Glutamatergic neuron (in vitro differentiated cells): ENCODE measurements at regions not wholly inside any gene's neighbourhood (a gene's known extent, or its start where the extent isn't known, plus 50 kb on each side); places are given as distances from the start of the nearest gene placed in this dataset.

Experiments
- DNase-seq: peaks from one replicate; pipeline ENCODE4 v3.0.0; 2022
- H3K27ac Mint-ChIP-seq: one replicate; pipeline ENCODE4 v1.8.0; 2020; ENCODE audit warnings: mild to moderate bottlenecking, mixed read lengths, inconsistent platforms; ENCODE audit not compliant: unreplicated experiment
- H3K27me3 Mint-ChIP-seq: one replicate; pipeline ENCODE4 v1.8.0; 2020; ENCODE audit warnings: mild to moderate bottlenecking, moderate library complexity, mixed read lengths, inconsistent platforms; ENCODE audit not compliant: unreplicated experiment
- H3K36me3 Mint-ChIP-seq: one replicate; pipeline ENCODE4 v1.8.0; 2020; ENCODE audit warnings: mild to moderate bottlenecking, mixed read lengths, inconsistent platforms; ENCODE audit not compliant: unreplicated experiment
- H3K4me1 Mint-ChIP-seq: one replicate; pipeline ENCODE4 v1.8.0; 2020; ENCODE audit warnings: mild to moderate bottlenecking, low read depth, mixed read lengths, inconsistent platforms; ENCODE audit not compliant: unreplicated experiment
- H3K4me3 Mint-ChIP-seq: one replicate; pipeline ENCODE4 v1.8.0; 2020; ENCODE audit warnings: mild to moderate bottlenecking, mixed read lengths, inconsistent platforms; ENCODE audit not compliant: unreplicated experiment
- H3K9me3 Mint-ChIP-seq: one replicate; pipeline ENCODE4 v1.8.0; 2020; ENCODE audit warnings: mild to moderate bottlenecking, moderate library complexity, mixed read lengths, inconsistent platforms; ENCODE audit not compliant: unreplicated experiment
- TF ChIP-seq, protein P1 (sequence below): fragments of 200-600 bp; sonication (generic); IDR thresholded peaks from one replicate; pipeline ENCODE4 v1.5.0; 2021; ENCODE audit not compliant: partially characterized antibody, unreplicated experiment

DNA sequence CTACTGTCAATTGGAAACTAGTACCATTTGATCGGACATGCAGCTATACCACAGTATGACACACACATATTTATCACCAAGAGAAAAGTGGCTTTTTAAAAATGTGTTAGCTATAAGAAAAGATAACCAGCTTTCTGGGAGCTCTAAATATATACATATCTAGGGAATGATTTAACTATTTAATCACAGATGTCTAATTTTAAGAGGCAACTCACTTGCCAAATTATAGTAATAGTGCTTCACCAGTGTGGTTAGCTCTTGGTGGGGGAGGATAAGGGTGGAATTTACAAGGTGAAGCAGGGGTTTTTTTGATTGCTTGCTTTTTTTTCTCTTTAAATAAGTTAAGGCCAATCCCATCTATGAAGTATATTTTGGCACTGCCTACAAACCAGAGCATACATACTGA is 547.7 kb upstream of the DIPK2B start:
- H3K4me1 Mint-ChIP-seq = no peaks in the 10 kb centered on the region
- H3K27ac Mint-ChIP-seq = no peak overlapping the region
- H3K4me3 Mint-ChIP-seq = no peak overlapping the region
- peaks cover 3% of the 10 kb centered on the region for H3K27me3 Mint-ChIP-seq
- no peaks in the 10 kb centered on the region for H3K9me3 Mint-ChIP-seq
- DNase-seq = no peak
- H3K36me3 Mint-ChIP-seq = no peaks in the 10 kb centered on the region
- TF ChIP-seq, protein P1, sequence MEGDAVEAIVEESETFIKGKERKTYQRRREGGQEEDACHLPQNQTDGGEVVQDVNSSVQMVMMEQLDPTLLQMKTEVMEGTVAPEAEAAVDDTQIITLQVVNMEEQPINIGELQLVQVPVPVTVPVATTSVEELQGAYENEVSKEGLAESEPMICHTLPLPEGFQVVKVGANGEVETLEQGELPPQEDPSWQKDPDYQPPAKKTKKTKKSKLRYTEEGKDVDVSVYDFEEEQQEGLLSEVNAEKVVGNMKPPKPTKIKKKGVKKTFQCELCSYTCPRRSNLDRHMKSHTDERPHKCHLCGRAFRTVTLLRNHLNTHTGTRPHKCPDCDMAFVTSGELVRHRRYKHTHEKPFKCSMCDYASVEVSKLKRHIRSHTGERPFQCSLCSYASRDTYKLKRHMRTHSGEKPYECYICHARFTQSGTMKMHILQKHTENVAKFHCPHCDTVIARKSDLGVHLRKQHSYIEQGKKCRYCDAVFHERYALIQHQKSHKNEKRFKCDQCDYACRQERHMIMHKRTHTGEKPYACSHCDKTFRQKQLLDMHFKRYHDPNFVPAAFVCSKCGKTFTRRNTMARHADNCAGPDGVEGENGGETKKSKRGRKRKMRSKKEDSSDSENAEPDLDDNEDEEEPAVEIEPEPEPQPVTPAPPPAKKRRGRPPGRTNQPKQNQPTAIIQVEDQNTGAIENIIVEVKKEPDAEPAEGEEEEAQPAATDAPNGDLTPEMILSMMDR = no peak

DNA sequence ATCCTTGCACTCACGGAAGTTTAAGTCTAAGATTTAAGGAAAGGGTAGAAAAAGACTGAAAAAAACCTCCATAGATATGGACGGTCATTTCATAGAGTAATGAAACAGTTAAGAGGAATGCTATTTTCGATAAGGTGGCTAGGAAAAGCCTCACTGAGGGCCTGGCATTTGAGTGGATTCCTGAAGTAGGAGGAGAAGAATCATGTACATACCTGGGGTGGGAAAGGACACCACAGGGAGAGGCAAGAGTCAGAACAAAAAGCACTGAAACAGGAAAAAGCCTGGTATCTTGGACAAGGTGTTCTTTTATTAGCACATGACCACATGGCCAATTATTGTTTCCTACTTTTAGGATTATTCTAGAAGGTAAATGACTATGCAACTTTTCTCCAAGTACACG is 547.2 kb upstream of the DIPK2B start:
- Mint-ChIP-seq H3K27ac (no peak overlapping the region), H3K27me3 (peaks cover 3% of the 10 kb centered on the region), H3K4me3 (no peak overlapping the region), H3K9me3 (no peaks in the 10 kb centered on the region), H3K4me1 (no peaks in the 10 kb centered on the region), H3K36me3 (no peaks in the 10 kb centered on the region)
- no peak for DNase-seq
- TF ChIP-seq, protein P1 = no peak

DNA sequence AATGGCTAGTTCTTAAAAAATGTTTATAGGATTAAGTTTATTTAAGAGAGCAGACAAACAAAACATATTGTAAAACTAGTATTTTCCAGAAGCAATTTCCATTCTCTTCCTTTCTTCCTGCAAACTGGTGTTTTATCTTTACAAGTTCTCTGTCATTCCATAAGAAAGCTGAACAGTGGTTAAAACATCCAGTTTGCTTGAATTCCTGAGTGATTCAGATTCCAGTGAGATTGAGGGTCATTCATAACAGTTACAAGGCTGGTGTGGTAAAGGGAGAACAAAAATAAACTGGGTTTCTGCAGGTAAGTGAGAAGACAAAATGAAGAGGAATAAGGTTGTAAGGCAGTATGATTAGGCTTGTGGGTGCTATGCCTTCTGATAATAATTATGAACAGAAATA is 544.8 kb upstream of the DIPK2B start:
- no peak overlapping the region for H3K27ac Mint-ChIP-seq
- H3K36me3 Mint-ChIP-seq = no peaks in the 10 kb centered on the region
- H3K27me3 Mint-ChIP-seq = peaks cover 3% of the 10 kb centered on the region
- no peaks in the 10 kb centered on the region for H3K4me1 Mint-ChIP-seq
- no peak for DNase-seq
- TF ChIP-seq, protein P1 = no peak
- no peaks in the 10 kb centered on the region for H3K9me3 Mint-ChIP-seq
- no peak overlapping the region for H3K4me3 Mint-ChIP-seq

DNA sequence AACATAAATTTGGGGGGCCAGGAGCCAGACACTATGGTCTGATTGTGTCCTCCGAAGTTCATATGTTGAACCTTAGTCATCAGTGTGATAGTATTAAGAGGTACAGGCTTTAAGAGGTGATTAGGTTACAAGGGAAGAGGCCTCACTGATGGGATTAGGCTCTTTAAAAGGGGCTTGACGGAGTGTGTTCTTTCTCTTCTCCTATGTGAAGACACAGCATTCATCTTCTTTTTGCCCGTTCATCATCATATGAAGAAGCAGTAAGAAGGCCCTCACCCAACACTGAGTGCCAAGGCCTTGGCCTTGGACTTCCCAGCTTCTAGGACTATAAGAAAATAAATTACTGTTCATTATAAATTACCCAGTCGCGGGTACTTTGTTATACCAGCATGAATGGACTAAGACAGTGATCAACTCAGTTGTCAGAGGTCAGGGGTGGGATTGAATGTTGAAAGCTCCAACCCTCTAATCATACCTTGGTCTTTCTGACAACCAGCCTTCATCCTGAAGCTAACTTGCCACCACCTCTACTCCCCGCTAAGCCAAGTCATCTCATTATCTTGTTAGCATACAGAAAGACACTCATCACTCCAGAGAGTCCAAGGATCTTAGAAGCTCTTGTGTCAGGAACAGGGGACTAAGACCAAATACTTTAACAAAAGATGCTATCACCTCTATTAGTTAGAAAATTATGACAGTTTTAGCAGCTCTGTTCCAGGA is 543.4 kb upstream of the DIPK2B start:
- no peak overlapping the region for H3K4me3 Mint-ChIP-seq
- no peaks in the 10 kb centered on the region for H3K4me1 Mint-ChIP-seq
- H3K27ac Mint-ChIP-seq = no peak overlapping the region
- H3K9me3 Mint-ChIP-seq = no peaks in the 10 kb centered on the region
- no peaks in the 10 kb centered on the region for H3K36me3 Mint-ChIP-seq
- no peak for DNase-seq
- H3K27me3 Mint-ChIP-seq = peaks cover 3% of the 10 kb centered on the region
- TF ChIP-seq, protein P1 = no peak

DNA sequence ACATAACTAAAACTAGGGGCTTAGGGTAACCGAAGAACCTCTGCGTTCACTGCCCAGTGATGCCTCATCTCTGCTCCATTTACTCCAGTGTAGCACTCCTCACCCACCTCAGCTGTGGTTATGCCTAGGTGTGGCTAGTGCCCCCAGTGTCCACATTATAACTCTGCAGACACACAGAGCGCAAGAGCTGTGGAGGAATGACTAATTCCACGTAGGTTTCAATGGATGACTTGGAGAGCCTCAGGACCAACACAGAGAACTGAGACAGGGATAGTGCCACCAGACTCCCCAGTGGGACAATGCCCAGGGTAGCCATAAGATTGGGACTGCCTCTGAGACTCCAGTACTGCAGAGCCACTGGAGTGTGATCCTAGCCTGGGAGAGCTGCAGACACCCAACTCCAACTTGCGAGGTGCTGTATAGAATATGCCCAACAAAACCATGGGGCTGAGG is 542.4 kb upstream of the DIPK2B start:
- Mint-ChIP-seq H3K4me1 (no peaks in the 10 kb centered on the region), H3K4me3 (no peak overlapping the region), H3K27me3 (peaks cover 3% of the 10 kb centered on the region), H3K27ac (no peak overlapping the region), H3K9me3 (no peaks in the 10 kb centered on the region), H3K36me3 (no peaks in the 10 kb centered on the region)
- TF ChIP-seq, protein P1 = no peak
- no peak for DNase-seq
